Transverse colon (tissue), 4 donors: ENCODE measurements at regions not wholly inside any gene's neighbourhood (a gene's known extent, or its start where the extent isn't known, plus 50 kb on each side); places are given as distances from the start of the nearest gene placed in this dataset.

Experiments
- DNase-seq: peaks from one replicate; pipeline ENCODE4 v3.0.0-alpha.2; 2019
- H3K27ac ChIP-seq, 4 donors: fragments of 200-600 bp; sonication (generic); 2 replicates each; pipeline ENCODE4 v1.5.1; 2016 to 2018; ENCODE audit warnings: inconsistent platforms in 4 of 4
- H3K27me3 ChIP-seq: fragments of 200-600 bp; sonication (generic); 2 replicates; pipeline ENCODE4 v1.5.1; 2017; ENCODE audit warnings: inconsistent platforms
- H3K36me3 ChIP-seq, 4 donors: fragments of 200-600 bp; sonication (generic); 2 replicates each; pipeline ENCODE4 v1.5.1; 2017 to 2019; ENCODE audit warnings: inconsistent platforms in 4 of 4
- H3K4me1 ChIP-seq, 4 donors: fragments of 200-600 bp; sonication (generic); 2 replicates each; pipeline ENCODE4 v1.5.1; 2017 to 2020; ENCODE audit warnings: inconsistent platforms in 4 of 4
- H3K4me3 ChIP-seq, 4 donors: fragments of 200-600 bp; sonication (generic); 1 replicate in 1 of 4; 2 replicates in 3 of 4; pipeline versions ENCODE4 v1.5.1 to v1.6.1; 2017 to 2019; ENCODE audit warnings: inconsistent platforms in 4 of 4
- H3K9me3 ChIP-seq, 2 donors: fragments of 200-600 bp; sonication (generic); 2 replicates each; pipeline ENCODE4 v1.5.1; 2017 to 2019; ENCODE audit warnings: inconsistent platforms in 2 of 2
- EP300 ChIP-seq: sonication (generic); formaldehyde crosslinking; IDR thresholded peaks from one replicate; pipeline ENCODE4 v1.6.1; 2017; ENCODE audit warnings: antibody characterized with exemption, low read depth
- POLR2A ChIP-seq: fragments of 450-650 bp; IDR thresholded peaks from one replicate; pipeline ENCODE4 v1.6.1; 2016; ENCODE audit warnings: antibody characterized with exemption, mild to moderate bottlenecking, moderate library complexity
- POLR2AphosphoS5 ChIP-seq, 3 donors: sonication (generic); formaldehyde crosslinking; IDR thresholded peaks; one replicate each; pipeline ENCODE4 v1.6.1; 2016; ENCODE audit warnings: antibody characterized with exemption in 3 of 3
- WGBS, 2 donors: methylation state at CpG; one replicate each; pipeline ENCODE4 v1.1.5; 2018; ENCODE audit warnings: low coverage in 1 of 2; 5-methylcytosine and 5-hydroxymethylcytosine counted together
- in situ Hi-C, 4 donors: fragments of 200-750 bp; cut with MboI; loops; one replicate each; pipeline versions ENCODE4 v1.15.0 to v1.15.1; 2017; ENCODE audit warnings: low sequenced_read_pairs in 3 of 4, low pct_ligation_motif_present in 1 of 4, low pct_unique_long_range_greater_than_20kb in 1 of 4
- intact Hi-C: fragments of 100-400 bp; cut with DNase I; formaldehyde crosslinking; loops from one replicate; pipeline ENCODE4 v1.15.1; 2023; ENCODE audit warnings: low total_unique reads
- TF ChIP-seq, protein P1 (sequence below), 5 experiments: fragments of 200-600 bp in 3 of 5; fragments of 450-650 bp in 2 of 5; sonication (generic) in 3 of 5; IDR thresholded peaks; 1 replicate in 2 of 5; 2 replicates in 3 of 5; pipeline ENCODE4 v1.5.1; 2016 to 2017; ENCODE audit warnings: antibody characterized with exemption in 5 of 5, inconsistent platforms in 3 of 5, mild to moderate bottlenecking in 2 of 5, moderate library complexity in 1 of 5

DNA sequence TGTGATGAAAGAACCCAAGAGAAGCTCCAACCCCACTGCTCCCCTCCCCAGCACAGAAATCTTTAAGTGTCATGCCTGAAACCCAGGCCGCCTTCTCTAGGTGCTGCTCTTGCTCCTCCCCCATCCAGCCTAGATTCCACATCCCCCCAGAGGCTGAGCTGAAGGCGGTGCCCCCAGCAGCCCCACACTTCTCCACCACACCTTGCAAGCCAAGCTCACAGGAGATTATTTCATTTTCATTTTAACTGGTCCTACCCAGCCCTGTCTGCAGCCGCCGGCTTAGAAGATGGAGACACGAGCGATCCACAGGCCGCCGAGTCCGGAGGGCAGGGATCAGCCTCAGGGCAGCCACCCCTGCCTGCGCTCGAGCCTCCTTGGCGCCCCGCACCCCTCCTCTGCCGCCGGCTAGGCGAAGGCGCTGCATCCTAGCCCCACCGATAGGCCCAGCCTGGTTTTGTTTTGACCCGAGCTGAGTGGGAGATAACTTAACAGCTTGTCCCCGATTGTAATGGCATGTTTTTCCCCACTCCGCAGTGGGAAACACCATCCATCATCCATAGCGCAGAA, 125.3 kb downstream of the RBFOX3 start:
- intact Hi-C loops (no loop called here), in situ Hi-C loops (no loop called here)
- H3K27me3 ChIP-seq: peaks cover 56% of the 10 kb centered on the region
- no peaks in the 10 kb centered on the region for H3K4me1 ChIP-seq
- TF ChIP-seq POLR2AphosphoS5 (IDR thresholded peaks at IDR 0.05) (no peak), EP300 (no peak), POLR2A (no peak)
- TF ChIP-seq, protein P1, sequence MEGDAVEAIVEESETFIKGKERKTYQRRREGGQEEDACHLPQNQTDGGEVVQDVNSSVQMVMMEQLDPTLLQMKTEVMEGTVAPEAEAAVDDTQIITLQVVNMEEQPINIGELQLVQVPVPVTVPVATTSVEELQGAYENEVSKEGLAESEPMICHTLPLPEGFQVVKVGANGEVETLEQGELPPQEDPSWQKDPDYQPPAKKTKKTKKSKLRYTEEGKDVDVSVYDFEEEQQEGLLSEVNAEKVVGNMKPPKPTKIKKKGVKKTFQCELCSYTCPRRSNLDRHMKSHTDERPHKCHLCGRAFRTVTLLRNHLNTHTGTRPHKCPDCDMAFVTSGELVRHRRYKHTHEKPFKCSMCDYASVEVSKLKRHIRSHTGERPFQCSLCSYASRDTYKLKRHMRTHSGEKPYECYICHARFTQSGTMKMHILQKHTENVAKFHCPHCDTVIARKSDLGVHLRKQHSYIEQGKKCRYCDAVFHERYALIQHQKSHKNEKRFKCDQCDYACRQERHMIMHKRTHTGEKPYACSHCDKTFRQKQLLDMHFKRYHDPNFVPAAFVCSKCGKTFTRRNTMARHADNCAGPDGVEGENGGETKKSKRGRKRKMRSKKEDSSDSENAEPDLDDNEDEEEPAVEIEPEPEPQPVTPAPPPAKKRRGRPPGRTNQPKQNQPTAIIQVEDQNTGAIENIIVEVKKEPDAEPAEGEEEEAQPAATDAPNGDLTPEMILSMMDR (IDR thresholded peaks at IDR 0.05): no peak
- no peaks in the 10 kb centered on the region for H3K9me3 ChIP-seq
- DNase-seq: no peak
- H3K4me3 ChIP-seq: no peak overlapping the region
- no peak overlapping the region for H3K27ac ChIP-seq
- no peaks in the 10 kb centered on the region for H3K36me3 ChIP-seq
- 66 to 70% methylated on average over 8 to 21 of the region's 22 CpGs for WGBS, 2 donors

DNA sequence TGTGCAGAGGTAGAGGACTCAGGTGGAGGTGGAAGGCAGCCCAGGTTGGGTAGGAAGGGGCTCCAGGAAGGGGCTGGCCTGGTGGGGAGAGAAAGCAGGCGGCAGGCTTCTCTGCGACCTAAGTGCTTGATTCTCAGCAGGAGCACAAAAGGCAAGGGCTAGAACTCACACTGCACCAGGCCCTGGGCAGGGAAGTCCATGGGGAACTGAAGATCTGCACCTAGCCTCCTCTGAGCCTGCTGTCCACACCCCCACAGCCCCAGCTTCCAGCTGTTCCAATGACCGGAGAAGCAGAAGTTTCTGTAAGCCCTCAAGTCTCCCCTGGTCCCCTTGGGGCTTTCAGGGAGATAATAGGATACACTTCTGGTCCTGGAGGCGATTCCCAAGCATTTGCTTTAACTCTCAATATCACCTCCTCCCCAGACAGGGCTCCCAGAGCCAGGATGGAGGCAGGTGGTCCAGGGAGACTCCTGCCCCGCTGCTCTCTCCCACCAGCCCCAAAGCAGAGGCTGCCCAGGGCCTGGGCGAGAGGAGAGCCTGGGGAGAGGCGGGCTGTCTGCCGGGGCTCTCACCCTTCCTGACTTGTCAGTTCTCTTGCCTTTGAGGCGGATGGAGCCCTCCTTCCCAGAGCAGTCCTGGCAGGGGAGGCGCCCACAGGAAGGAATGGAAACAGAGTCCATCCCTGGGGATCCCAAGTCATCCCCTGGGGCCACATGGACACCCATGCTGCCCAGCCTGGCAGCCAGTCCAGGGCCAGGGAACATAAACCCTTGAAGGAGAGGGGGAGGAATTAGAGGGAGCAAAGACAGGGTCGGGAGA, 126.0 kb downstream of the RBFOX3 start:
- no peak for TF ChIP-seq POLR2AphosphoS5 (IDR thresholded peaks at IDR 0.05)
- TF ChIP-seq, protein P1 (IDR thresholded peaks at IDR 0.05): no peak
- no peak for TF ChIP-seq EP300
- no peak for TF ChIP-seq POLR2A
- no peak for DNase-seq
- intact Hi-C loops (no loop called here), in situ Hi-C loops (no loop called here)
- H3K27me3 ChIP-seq: peaks cover 56% of the 10 kb centered on the region
- 52% methylated on average over 11 of the region's 11 CpGs; no CpG with 5 or more reads in 1 of the 2 donors for WGBS, 2 donors
- no peaks in the 10 kb centered on the region for H3K4me1 ChIP-seq
- H3K9me3 ChIP-seq: no peaks in the 10 kb centered on the region
- no peak overlapping the region for H3K4me3 ChIP-seq
- H3K27ac ChIP-seq: no peak overlapping the region
- no peaks in the 10 kb centered on the region for H3K36me3 ChIP-seq

DNA sequence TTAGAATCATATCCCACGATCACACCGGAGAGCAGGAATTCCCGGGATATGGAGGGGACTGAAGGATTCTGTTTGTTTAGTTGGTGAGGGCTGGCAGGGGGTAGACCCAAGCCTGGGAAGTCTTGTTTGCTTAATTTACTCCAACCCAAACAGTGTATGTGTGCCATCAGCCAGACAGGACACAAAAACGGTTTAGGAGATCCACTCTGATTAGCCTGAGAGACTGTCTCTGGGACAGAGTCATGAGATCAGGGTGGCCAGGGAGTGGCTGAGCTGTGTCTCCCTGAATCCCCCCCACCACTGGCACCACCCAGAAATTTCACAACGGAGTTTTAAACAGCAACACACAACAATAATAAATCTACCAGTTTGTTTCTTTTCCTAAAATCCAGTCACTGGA, 127.0 kb downstream of the RBFOX3 start:
- Histone ChIP-seq H3K27me3 (peaks cover 60% of the 10 kb centered on the region), H3K9me3 (no peaks in the 10 kb centered on the region), H3K36me3 (no peaks in the 10 kb centered on the region), H3K4me3 (no peak overlapping the region), H3K4me1 (no peaks in the 10 kb centered on the region), H3K27ac (no peak overlapping the region)
- DNase-seq: no peak
- intact Hi-C loops: no loop called here
- in situ Hi-C loops: no loop called here
- 37% methylated on average over 5 of the region's 5 CpGs; no CpG with 5 or more reads in 1 of the 2 donors for WGBS, 2 donors
- no peak for TF ChIP-seq POLR2AphosphoS5 (IDR thresholded peaks at IDR 0.05)
- TF ChIP-seq EP300: no peak
- TF ChIP-seq POLR2A: no peak
- TF ChIP-seq, protein P1 (IDR thresholded peaks at IDR 0.05): no peak

- Histone ChIP-seq H3K9me3 (no peaks in the 10 kb centered on the region), H3K4me3 (no peak overlapping the region), H3K27me3 (peaks cover 60% of the 10 kb centered on the region), H3K4me1 (no peaks in the 10 kb centered on the region), H3K27ac (no peak overlapping the region), H3K36me3 (no peaks in the 10 kb centered on the region)
- in situ Hi-C loops (no loop called here), intact Hi-C loops (no loop called here)
- TF ChIP-seq EP300: no peak
- TF ChIP-seq POLR2A: no peak
- TF ChIP-seq POLR2AphosphoS5 (IDR thresholded peaks at IDR 0.05): no peak
- TF ChIP-seq, protein P1 (IDR thresholded peaks at IDR 0.05): no peak
- WGBS, 2 donors: 28 to 30% methylated on average over 4 to 17 of the region's 17 CpGs
- no peak for DNase-seq
Observed at GRCh38 chr17:79482727-79483521, 127.9 kb downstream of the RBFOX3 start.
